ENCODE measurements at regions not wholly inside any gene's neighbourhood (a gene's known extent, or its start where the extent isn't known, plus 50 kb on each side); places are given as distances from the start of the nearest gene placed in this dataset.

- no peak for TF ChIP-seq CTCF (IDR thresholded peaks at IDR 0.05)
- no peak for TF ChIP-seq POLR2A (IDR thresholded peaks at IDR 0.05)
These were observed 117.0 kb upstream of the VAV3 start for GRCh38 chr1:108082001-108082400.

Data from thyroid gland (tissue), 4 donors.